ENCODE measurements at regions not wholly inside any gene's neighbourhood (a gene's known extent, or its start where the extent isn't known, plus 50 kb on each side); places are given as distances from the start of the nearest gene placed in this dataset.
"Not testable (repeated sequence)": the region's sequence is repeated elsewhere in the genome, so short reads cannot be mapped to it uniquely, and the experiment has no call there.

DNA sequence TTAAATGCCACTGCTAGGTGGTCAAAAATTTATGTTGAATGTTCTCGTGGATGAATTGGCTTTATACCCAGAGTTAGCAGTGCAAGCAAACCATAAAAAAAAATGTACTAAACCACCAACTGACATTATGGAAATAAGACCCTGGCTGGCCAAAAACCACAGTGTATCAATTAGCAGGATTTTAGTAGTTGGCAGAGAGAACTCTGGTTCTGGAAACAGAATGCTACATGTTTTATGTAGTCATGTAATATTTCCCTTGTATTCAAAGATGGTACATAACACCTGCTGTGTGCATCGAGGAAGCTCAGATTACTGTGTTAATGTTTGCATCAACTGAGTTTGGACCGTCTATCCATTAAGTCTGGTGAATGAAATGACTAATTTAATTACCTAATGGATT lies 618.5 kb downstream of the CCSER2 start:
- no peak for DNase-seq

DNA sequence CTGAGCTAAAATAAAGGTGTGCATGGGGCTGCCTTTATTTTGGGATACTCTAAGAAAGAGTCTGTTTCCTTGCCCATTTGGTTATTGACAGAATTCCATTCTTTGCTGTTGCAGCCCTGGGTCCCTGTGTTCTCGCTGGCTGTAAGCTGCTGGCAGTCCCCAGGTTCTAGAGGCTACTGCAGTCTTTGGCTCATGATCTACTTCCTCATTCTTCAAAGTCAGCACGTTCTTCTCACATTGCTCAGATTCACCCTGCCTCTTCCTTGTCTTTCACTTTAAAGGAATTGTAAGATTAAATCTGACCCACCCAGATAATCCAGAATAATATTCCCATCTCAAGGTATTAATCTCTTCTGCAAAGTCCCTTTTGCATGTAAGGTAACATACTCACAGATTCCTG lies 620.3 kb downstream of the CCSER2 start:
- DNase-seq = no peak

DNA sequence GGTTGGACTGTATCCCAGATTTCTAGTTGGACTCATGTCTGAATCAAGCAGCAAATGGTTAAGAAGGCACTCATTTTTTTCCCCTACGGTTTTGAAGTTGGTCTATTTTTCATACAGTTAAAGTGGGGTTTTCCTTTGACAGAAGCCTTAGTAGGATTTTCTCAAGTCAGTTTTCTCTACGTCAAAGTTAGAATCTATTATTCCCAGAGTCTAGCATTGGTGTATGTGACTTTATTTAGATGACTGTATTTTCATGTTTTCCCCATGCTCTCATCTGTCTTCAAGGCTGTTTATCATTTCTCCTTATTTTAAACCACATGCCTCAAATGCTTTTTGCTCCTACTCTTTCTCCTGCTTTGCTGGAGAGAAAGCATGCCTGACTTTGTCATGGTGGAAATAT lies 623.2 kb downstream of the CCSER2 start:
- no peak for DNase-seq

DNA sequence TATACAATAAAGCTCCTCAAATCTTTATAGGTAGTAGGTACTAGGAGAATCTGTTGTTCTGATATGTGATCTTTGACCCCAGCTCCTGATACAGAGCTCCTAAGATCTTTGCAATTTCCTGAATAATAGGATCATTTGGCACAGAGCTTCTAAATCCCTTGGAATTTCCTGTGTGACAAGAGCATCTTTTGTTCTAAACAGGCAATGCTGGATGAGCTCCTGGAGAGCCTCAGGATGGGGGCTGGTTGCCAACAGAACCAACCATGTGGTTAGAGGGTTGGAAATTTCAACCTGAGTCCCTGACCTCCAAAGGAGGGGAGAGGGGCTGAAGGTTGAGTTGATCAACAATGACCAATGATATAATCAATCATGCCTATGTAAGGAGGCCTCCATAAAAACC lies 629.0 kb downstream of the CCSER2 start:
- no peak for DNase-seq

DNA sequence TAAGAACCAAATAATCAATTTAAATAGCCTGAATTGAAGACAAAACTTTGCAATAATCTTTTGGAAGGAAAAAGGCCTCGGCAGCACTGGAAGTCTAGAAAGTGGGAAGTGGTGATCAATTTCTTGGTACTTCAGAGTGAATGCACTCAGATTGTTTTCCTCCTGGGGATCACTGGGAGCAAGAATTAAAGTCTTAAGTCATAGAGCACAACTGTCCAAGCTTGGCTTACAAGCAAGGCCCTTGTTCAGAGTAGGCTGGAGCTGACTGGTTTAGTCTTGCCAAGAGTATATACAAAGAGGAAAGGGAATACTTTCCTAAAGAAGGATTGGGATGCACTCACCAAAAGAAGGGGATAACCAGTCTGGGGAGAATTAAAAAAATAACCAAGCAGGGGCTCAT lies 637.1 kb downstream of the CCSER2 start:
- DNase-seq = no peak

DNA sequence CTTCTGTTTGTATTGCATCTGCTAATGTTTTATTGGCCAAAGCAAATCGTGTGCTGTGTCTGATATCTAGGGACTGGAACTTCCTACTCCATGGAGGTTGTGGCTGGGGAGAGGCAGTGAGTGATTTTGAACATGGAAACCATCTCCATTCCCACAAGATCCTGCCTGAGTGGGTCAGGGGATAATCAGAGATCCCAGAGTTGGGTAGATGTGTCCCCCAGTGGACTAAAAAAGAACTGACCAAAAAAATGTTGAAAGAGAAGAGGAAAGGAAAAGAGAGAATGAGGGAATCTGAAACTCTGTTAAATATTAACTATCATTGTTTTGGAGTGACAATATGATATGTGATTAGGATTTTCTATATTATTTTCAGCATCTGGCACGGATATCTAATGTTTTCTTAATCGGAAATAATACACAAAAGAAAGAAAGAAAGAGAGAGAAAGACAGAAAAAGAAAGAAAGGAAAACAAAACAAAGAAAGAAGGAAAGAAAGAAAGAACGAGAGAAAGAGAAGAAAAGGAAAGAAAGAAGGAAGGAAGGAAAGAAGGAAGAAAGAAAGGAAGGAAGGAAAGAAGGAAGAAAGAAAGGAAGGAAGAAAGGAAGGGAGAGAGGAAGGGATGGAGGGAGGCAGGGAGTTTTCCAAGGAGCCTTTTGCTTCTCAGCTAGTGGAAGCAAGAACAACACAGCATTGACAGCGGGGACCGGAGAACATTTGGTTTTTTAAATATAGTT lies 638.5 kb downstream of the CCSER2 start:
- DNase-seq = no peak

DNA sequence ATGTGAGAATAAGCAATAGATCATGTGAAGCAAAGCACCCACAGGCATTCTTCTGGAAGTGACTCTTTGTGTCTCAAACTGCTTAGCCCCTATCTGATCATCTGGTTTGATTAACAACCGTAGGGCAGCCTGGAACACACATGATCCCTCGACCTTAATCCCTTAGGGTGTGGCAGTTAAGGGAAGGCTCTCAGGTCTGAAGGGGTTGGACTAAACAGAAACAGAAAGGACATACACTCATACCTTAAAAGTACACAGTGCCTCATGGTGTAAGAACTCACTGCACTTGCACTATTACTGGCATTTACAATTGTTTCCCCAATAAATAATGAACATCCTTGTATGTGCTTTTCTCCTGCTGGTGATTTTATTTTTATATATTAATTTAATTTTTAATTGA lies 640.9 kb downstream of the CCSER2 start:
- DNase-seq = not testable (repeated sequence)

DNA sequence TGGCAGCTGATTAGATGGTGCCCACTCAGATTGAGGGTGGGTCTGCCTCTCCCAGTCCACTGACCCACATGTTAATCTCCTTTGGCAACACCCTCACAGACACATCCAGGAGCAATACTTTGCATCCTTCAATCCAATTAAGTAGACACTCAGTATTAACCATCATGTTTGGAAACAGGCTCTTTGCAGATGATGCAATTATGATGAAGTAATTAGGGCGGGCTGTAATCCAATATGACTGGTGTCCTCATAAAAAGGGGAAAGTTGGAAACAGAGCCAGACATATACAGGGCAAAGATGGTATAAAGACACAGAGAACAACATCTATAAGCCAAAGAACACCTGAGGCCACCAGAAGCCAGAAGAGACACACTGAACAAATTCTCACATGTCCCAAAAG lies 658.6 kb downstream of the CCSER2 start:
- no peak for DNase-seq

DNA sequence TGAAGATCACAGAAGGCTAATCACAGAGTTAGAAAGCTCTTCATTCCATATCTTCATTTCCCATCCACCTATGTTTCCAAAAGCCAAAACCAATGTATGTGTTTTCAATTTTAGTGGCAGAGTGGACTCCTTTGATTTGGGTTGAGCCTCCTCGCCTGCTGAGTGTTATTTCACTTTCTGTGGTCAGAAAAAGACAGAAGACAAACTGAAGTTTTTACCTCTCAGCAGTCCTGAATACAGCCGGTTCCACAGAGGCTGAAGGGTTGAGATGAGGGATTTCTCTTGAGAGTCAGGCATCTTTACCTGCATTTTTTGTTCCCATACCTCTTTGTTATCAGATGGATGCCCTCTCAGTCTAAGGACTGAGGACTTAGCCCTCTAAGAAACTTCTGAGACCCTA lies 659.6 kb downstream of the CCSER2 start:
- no peak for DNase-seq

DNA sequence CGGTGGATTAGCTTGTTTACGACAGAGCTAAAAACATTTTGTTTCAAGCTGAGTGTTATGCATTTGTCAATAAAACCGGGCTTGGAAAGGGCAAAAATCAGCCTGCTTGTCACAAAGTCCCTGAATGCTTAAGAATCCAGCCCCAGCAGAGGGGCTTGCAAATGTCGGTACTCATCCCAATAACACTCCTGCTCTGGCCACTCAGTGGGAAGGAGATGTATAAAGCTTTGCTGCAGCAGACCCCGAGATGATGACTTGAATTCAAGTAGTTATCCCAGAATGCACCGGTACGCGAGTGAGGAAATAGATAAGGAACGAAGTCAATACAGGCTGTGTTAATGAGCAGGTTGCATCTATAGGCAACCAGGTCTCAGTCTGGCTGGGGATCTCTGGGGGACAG lies 662.3 kb downstream of the CCSER2 start:
- DNase-seq = no peak

DNA sequence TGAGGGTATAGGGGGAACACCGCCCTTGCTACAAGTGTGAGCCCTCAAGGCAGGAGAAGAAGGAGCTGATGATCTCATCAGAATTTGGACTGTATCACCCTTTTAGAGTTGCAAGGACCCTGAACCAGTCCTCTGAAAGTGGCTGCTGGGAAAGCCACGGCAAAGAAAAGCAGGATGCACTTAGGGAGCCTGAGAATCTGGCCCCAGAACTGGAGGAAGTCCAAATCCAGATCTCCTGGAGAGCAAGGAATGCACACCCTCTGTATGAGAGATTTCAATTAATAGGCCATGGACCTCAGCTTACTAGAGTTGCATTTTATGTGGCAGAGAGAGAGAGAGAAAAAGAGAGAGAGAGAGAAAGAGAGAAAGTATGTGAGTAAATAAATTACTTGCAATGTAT lies 662.9 kb downstream of the CCSER2 start:
- no peak for DNase-seq

DNA sequence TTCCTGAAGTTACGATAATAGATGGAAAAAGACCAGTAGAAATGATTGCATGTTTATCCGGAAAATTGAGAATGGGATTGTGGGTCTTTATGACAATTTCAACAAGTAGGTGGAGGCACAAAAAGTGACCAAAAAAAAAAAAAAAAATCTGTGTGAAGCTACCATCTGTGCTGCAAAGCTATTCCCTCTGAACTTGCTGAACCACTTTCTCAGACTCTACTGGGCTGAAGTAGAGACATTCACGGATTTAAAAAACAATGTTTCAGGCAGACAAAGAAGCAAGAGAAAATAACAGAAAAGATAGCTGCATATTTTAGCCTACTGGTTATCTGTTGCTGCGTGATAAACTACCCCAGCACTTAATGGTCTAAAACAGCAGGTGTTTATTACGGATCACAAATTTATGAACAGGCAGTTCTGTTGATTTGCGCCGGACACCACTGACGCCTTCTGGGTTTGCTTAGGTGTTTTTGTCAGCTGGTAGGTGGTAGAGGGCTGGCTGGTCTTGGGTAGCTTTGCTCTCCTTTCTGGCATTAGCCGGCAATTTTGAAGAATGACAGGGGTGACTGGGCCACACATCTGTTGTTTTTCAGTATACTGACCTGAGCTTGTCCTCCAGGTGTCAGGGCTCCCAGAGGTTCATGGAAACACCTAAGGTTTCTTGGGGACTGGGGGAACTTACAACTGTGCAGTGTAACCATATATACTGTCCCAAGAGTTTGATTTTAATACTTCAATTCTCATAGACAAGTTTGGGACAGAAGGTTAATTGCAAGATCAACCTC lies 665.1 kb downstream of the CCSER2 start:
- DNase-seq = no peak

DNA sequence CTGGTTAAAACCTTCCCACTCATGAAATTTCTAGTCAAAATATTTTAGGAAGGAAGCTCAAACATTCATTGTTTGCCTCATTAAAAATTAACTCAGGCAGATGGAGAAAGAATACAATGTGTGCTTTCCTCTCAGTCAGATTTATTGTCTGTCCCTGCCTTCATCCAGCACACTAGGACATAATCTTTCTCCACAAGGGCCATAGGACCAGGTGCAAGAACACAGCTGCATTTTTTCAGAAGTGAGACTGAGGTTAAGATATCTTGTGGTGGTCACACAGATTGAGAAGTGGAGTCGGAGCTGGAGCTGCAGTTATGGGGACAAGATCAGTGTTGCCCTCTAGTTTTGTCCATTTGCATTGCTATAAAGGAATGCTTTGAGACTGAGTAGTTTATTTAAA lies 666.3 kb downstream of the CCSER2 start:
- no peak for DNase-seq

DNA sequence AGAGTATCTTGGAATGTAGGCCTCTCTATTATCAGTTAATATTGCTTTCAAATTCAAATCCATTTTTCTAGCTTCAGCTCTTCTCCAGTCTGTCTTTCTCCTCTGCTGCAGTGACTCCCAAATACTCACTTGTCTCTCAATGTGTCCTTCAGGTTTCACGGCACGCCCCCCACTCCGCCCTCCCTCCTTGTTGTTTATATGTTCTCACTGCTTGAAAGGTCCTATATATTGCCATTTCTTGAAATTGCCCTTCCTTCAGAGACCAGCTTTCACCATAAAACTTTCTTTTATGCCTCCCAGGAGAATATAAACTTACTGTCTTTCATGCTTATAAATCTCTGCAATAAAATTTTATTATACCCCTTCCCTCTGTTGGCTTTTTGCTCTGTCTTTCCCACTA lies 668.2 kb downstream of the CCSER2 start:
- no peak for DNase-seq

DNA sequence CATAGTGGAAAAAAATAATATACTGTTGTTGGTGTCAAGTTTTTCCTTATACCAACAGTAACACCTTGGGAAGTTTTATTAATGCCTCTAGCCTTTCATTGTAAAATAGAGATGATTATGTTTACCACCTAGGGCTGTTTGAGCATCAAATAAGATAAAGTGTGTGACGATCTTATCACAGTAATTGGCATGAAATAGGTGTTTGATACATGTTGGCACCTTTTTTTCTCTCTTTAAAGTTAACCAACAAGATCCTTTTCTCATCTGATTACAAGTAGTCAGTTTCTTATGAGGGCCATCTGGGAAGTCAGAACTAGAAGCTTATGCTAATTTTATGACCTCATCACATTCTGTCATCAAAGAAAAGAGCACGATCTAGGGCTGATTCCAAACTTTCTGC lies 669.5 kb downstream of the CCSER2 start:
- DNase-seq = no peak

DNA sequence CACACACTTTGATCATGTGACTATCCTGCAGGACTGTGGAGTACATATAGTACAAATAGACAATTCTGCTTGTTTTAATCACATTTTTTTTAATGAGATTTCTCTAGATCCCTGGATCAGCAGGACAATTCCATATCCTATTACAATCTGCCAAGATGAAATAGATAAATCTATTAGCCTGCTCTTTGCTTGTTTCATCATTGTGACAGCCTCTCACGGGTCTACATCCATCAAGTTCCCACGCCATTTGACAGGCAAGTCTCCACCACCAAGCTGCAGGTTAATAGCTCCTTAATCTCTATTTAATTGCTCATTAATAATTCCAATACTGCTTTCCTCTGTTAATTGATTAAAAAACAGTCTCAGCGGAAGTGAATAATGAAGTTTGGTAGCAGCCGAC lies 671.5 kb downstream of the CCSER2 start:
- no peak for DNase-seq

DNA sequence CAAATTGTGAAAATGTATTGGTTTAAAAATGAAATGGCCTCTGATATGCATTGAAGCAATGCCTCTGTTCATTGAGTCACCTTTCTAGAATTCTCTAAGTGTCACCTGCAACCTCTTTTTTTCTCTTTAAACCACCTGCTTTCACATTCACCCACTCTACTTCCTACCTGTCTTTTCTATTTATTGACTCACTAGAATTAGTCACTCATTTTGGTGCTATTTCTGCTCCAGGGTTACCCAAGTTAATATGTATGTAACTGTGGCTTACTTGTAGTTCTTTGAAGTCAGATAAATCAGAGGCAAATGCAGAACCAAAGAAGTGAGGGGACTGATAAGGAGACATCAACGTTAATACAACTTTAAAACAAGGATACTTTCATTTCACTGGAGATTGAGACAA lies 674.7 kb downstream of the CCSER2 start:
- DNase-seq = no peak

DNA sequence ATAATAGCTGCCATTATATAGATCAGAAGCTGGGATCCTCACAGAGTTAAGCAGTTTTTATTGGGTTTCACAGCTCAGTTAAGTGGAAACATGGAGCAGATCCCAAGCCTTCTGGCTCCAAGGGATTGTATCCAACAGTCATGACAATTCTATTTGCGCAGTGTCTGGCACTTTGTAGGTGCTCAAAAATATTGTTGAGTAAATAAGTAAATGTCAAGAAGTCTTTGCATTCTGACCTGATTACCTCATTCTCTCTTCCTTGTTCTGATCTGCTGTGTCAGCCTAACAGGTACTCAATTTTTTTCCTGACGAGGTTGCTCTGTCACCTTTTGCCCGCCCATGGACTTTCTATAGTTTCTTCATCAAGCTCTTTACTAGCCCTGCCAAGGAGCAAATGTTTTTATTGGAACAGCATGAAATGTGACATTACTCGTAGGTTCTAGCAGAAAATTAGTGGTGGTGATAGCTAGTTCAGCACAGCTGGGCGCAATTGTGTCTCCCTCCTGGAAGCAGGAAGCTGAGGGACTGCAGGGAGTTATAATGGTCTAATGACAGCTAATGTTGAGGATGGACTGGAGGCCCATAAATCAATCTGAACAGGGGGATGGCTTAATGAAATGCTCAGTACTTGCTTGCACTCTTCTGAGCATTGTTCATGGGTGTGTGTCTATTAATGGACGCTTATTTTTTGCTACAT lies 680.2 kb downstream of the CCSER2 start:
- DNase-seq = no peak

DNA sequence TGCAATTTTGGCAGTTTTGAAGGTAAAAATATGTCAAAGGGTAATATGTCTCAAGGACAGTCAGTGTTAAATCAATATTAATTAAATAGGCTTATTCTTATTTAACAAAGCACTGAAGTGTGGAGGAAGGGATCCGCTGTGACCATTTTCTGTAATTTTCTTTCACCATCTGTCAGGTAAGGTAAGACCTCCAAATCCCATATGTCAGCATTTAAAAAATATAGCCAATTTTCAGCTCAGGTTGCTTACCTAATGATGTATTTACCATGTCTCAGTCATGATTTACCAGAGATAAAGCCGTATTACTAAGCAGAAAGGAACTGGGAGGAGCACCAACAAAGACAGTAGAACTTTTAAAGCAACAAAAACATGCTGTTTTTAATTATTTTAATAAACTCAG lies 683.9 kb downstream of the CCSER2 start:
- DNase-seq = no peak

DNA sequence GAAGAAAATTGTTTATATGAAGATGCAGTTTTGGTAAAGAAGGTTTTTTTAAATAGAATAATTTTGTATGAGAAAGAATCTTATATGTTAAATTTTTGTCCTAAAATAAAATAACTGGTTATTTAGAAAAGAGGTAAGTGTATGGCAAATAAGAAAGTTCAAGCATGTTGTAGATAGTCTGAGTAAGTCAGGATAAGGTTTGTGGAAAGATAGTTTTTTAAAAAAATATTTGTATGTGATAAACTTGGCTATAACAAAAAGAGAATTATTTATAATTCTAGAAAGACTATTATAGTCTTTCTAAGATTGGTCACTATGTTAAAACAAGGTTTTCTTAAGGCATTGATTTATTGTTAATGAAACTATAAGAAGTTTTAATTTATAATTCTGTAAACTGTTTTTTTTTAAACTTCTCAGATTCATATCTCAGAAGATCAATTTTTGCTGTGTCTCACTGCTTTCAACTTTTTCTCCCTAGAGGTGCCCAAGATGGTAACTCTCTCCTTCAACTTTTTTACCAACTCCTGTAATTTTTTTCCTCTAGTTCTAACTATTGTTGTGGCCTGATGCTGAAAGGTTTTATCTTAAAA lies 698.6 kb downstream of the CCSER2 start:
- no peak for DNase-seq

DNA sequence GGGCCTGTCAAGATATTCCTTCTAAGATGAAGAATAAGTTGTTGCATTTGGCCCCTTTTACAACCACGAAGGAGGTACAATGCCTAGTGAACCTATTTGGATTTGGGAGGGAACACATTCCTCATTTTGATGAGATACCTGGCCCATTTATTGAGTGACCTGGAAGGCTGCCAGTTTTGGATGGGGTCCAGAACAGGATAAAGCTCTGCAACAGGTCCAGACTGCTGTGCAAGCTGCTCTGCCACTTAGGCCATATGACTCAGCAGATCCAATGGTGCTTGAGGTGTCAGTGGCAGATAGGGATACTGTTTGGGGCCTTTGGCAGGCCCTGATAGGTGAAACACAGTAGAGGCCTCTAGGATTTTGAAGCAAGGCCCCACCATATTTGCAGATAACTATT lies 704.6 kb downstream of the CCSER2 start:
- DNase-seq = no peak

DNA sequence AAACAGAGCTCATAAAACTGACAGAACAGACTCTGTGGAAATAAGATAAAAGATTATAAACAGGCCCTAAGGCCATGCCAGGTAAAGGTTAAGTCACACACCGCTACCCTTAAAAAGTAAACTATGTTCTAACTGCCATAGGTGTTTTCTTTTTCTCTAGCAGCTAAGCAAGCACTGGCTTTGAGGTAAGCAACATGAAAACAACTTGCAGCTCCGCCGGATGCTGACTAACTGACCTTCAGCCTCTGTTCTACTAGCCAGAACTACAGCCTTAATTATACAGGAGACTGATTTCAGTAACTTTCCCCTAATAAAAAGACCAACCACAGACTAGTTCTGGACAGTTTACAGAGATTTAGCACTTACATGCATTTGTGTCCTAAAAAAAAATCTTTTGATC lies 708.3 kb downstream of the CCSER2 start:
- DNase-seq = no peak

DNA sequence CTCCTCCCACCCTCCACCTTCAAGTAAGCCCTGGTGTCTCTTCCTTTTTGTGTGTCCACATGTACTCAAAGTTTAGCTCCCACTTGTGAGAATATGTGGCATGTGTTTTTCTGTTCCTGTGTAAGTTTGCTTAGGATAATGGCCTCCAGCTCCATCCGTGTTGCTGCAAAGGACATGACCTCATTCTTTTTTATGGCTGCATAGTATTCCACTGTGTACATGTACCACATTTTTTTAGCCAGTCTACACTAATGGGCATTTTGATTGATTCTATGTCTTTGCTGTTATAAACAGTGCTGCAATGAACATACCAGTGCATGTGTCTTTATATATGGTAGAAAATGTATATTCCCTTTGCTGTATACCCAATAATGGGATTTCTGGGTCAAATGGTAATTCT lies 710.9 kb downstream of the CCSER2 start:
- DNase-seq = no peak

DNA sequence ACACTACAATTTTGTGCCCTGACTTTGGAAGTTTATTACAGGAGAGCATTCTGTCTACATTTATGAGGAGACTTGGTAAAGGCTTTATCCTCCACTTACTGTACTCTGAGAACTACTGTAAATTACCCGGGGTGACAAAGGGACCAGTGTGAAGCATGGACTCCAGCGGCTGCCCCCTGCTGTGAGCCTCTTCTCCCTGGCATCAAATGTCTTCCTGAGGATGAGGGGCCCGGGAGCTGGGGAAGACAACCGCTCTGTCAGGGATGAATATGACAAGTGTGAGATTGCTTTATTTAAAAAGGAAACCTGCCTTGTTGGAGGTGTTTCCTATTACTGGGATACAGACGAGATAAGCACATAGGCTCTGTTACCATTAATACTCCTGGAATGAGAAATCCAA lies 714.8 kb downstream of the CCSER2 start:
- no peak for DNase-seq

Measured in activated CD4-positive, alpha-beta T cell treated with anti-CD3 and anti-CD28 coated beads, Interleukin-2, amount 50 U/mL, for 16 hours (primary cell).